ENCODE measurements at regions not wholly inside any gene's neighbourhood (a gene's known extent, or its start where the extent isn't known, plus 50 kb on each side); places are given as distances from the start of the nearest gene placed in this dataset.

- TF ChIP-seq, protein P1, sequence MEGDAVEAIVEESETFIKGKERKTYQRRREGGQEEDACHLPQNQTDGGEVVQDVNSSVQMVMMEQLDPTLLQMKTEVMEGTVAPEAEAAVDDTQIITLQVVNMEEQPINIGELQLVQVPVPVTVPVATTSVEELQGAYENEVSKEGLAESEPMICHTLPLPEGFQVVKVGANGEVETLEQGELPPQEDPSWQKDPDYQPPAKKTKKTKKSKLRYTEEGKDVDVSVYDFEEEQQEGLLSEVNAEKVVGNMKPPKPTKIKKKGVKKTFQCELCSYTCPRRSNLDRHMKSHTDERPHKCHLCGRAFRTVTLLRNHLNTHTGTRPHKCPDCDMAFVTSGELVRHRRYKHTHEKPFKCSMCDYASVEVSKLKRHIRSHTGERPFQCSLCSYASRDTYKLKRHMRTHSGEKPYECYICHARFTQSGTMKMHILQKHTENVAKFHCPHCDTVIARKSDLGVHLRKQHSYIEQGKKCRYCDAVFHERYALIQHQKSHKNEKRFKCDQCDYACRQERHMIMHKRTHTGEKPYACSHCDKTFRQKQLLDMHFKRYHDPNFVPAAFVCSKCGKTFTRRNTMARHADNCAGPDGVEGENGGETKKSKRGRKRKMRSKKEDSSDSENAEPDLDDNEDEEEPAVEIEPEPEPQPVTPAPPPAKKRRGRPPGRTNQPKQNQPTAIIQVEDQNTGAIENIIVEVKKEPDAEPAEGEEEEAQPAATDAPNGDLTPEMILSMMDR (IDR thresholded peaks at IDR 0.05; ENCODE audit: extremely low read depth, insufficient read depth, missing control alignments), result no peak
- no peak for DNase-seq (ENCODE audit: low spot score)
- in situ Hi-C loops (cut with MboI; ENCODE audit: low pct_unique_long_range_greater_than_20kb, low sequenced_read_pairs, unreplicated experiment), result no loop called here
Observed at GRCh38 chr10:8794860-8795259, 740.4 kb downstream of the GATA3 start.

GRCh38 chr10:8800426-8800825 lies 745.9 kb downstream of the GATA3 start:
- DNase-seq (ENCODE audit: low spot score), result no peak
- in situ Hi-C loops (cut with MboI; ENCODE audit: low pct_unique_long_range_greater_than_20kb, low sequenced_read_pairs, unreplicated experiment), result no loop called here
- TF ChIP-seq, protein P1 (IDR thresholded peaks at IDR 0.05; ENCODE audit: extremely low read depth, insufficient read depth, missing control alignments), result no peak

DNA sequence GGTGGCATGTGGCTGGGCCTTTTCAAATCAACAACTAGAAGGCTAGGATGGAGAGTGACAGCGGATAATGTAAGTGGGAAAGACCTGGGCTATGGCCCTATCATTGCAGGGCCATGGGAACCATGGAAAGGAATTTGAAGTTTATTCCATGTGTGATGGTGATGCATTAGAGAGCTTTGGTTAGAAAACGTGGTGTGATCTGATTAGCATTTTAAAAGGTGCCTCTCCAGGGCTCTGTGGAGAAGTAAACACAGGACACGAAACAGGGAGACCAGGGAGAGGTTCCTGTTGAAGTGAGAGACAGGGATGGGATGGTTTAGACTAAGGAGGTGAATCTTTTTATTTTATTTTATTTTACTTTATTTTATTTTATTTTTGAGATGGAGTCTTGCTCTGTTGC lies 749.5 kb downstream of the GATA3 start:
- in situ Hi-C loops (cut with MboI; ENCODE audit: low pct_unique_long_range_greater_than_20kb, low sequenced_read_pairs, unreplicated experiment), result no loop called here
- TF ChIP-seq, protein P1 (IDR thresholded peaks at IDR 0.05; ENCODE audit: extremely low read depth, insufficient read depth, missing control alignments), result no peak
- no peak for DNase-seq (ENCODE audit: low spot score)

DNA sequence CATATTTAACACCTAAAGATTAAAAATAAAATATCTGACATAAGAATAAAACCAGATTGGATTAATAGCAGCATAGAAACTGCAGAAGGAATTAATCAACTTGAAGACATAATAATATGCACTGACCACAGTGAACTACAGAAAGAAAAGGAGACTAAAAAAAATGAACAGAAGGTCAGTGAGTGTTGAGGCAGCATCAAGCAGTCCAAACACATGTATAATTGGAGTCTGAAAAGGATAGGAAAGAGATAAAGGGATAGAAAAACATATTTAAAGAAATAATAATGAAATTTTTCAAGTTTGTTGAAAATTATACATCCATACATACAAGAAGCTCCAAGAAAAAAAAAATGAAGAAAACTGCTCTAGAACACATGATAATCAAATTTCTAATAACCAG lies 756.2 kb downstream of the GATA3 start:
- in situ Hi-C loops (cut with MboI; ENCODE audit: low pct_unique_long_range_greater_than_20kb, low sequenced_read_pairs, unreplicated experiment), result no loop called here

GRCh38 chr10:8811201-8811600 lies 756.7 kb downstream of the GATA3 start:
- TF ChIP-seq, protein P1 (IDR thresholded peaks at IDR 0.05; ENCODE audit: extremely low read depth, insufficient read depth, missing control alignments), result no peak
- DNase-seq (ENCODE audit: low spot score), result no peak
- in situ Hi-C loops (cut with MboI; ENCODE audit: low pct_unique_long_range_greater_than_20kb, low sequenced_read_pairs, unreplicated experiment), result no loop called here

More for the DNA sequence above, 756.2 kb downstream of the GATA3 start:
- DNase-seq (ENCODE audit: low spot score), result no peak
- TF ChIP-seq, protein P1 (IDR thresholded peaks at IDR 0.05; ENCODE audit: extremely low read depth, insufficient read depth, missing control alignments), result no peak

DNA sequence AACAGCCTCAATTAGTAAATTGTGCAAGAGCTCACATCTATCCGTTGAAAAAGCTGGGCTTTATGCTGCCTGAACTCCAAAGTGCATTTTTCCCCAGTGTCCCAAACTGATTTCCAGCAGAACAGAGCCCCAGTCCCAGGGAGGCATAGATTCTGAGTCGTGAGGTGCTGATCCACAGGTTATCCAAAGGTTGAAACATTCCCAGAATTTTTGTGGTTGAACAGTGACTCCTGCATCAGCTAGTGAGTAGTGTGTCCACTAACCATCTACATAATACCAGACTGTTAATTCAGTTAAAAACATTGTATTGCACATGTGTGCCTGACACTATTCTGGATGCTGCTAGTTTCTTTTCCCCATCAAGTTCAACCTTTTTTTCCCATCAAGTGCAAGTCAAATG lies 761.5 kb downstream of the GATA3 start:
- in situ Hi-C loops (cut with MboI; ENCODE audit: low pct_unique_long_range_greater_than_20kb, low sequenced_read_pairs, unreplicated experiment), result no loop called here
- TF ChIP-seq, protein P1 (IDR thresholded peaks at IDR 0.05; ENCODE audit: extremely low read depth, insufficient read depth, missing control alignments), result no peak
- no peak for DNase-seq (ENCODE audit: low spot score)

DNA sequence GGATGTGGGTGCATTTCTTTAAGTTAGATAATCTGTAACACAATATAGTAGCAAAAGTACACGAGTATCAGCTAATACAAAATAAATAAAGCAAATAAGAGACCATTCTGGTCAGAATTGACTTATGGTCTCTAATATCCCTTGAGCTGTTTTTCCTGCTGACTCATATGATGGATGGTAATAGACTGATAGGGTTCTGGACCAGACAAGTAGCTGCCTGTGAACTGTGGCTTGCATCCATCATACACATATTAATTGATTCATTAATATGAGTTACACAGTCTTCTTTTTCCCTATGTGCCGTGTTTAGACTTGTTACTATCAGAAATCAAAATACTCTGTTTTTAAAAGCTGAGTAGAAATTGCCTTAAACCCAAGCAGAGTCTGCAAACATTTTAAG lies 762.8 kb downstream of the GATA3 start:
- no peak for DNase-seq (ENCODE audit: low spot score)
- in situ Hi-C loops (cut with MboI; ENCODE audit: low pct_unique_long_range_greater_than_20kb, low sequenced_read_pairs, unreplicated experiment), result no loop called here

More for the DNA sequence above, 762.8 kb downstream of the GATA3 start:
- TF ChIP-seq, protein P1 (IDR thresholded peaks at IDR 0.05; ENCODE audit: extremely low read depth, insufficient read depth, missing control alignments), result no peak

Data from GM13977 (cell line).